Ascending aorta (tissue), 2 donors: ENCODE measurements at regions not wholly inside any gene's neighbourhood (a gene's known extent, or its start where the extent isn't known, plus 50 kb on each side); places are given as distances from the start of the nearest gene placed in this dataset.

Experiments used
- DNase-seq, 2 donors: peaks; one replicate each; pipeline ENCODE4 v3.0.0-alpha.2; 2019; ENCODE audit warnings: low spot score in 2 of 2
- H3K27ac ChIP-seq, 2 donors: fragments of 200-600 bp; sonication (generic); one replicate each; pipeline ENCODE4 v1.5.1; 2016 to 2017; ENCODE audit warnings: mild to moderate bottlenecking in 1 of 2
- H3K27me3 ChIP-seq: fragments of 200-600 bp; sonication (generic); one replicate; pipeline ENCODE4 v1.5.1; 2017
- H3K36me3 ChIP-seq, 2 donors: fragments of 200-600 bp; sonication (generic); one replicate each; pipeline ENCODE4 v1.5.1; 2016
- H3K4me1 ChIP-seq, 2 donors: fragments of 200-600 bp; sonication (generic); one replicate each; pipeline ENCODE4 v1.5.1; 2016 to 2017; ENCODE audit warnings: mild to moderate bottlenecking in 1 of 2
- H3K4me3 ChIP-seq, 2 donors: fragments of 200-600 bp; sonication (generic); one replicate each; pipeline ENCODE4 v1.5.1; 2016 to 2017; ENCODE audit warnings: mild to moderate bottlenecking in 1 of 2
- H3K9me3 ChIP-seq, 2 donors: fragments of 200-600 bp; sonication (generic); one replicate each; pipeline ENCODE4 v1.5.1; 2016
- CTCF ChIP-seq, 3 experiments: fragments of 200-600 bp in 2 of 3; fragments of 450-650 bp in 1 of 3; sonication (generic) in 2 of 3; IDR thresholded peaks; one replicate each; pipeline ENCODE4 v1.5.1; 2016 to 2019; ENCODE audit warnings: antibody characterized with exemption in 3 of 3, mild to moderate bottlenecking in 1 of 3, moderate library complexity in 1 of 3
- intact Hi-C: fragments of 100-400 bp; cut with DNase I; formaldehyde crosslinking; loops from one replicate; pipeline ENCODE4 v1.15.1; 2023

- no peaks in the 10 kb centered on the region for H3K27me3 ChIP-seq
- no peaks in the 10 kb centered on the region for H3K36me3 ChIP-seq
- intact Hi-C loops = no loop called here
- TF ChIP-seq CTCF (IDR thresholded peaks at IDR 0.05) = no peak
- no peaks in the 10 kb centered on the region for H3K4me1 ChIP-seq
- no peaks in the 10 kb centered on the region for H3K9me3 ChIP-seq
- H3K27ac ChIP-seq = no peak overlapping the region
- H3K4me3 ChIP-seq = no peak overlapping the region
- DNase-seq = no peak
These were observed 356.9 kb downstream of the C16orf95 start for GRCh38 chr16:86960266-86960665.

- no peak overlapping the region for H3K27ac ChIP-seq
- no peak for TF ChIP-seq CTCF (IDR thresholded peaks at IDR 0.05)
- H3K4me3 ChIP-seq = no peak overlapping the region
- H3K9me3 ChIP-seq = no peaks in the 10 kb centered on the region
- no peak for DNase-seq
- no peaks in the 10 kb centered on the region for H3K27me3 ChIP-seq
- intact Hi-C loops = no loop called here
- H3K4me1 ChIP-seq = no peaks in the 10 kb centered on the region
- no peaks in the 10 kb centered on the region for H3K36me3 ChIP-seq
These were observed 356.0 kb downstream of the C16orf95 start for GRCh38 chr16:86961171-86961601.

- no peaks in the 10 kb centered on the region for H3K4me1 ChIP-seq
- no peaks in the 10 kb centered on the region for H3K36me3 ChIP-seq
- TF ChIP-seq CTCF (IDR thresholded peaks at IDR 0.05) = no peak
- no peak for DNase-seq
- no peak overlapping the region for H3K27ac ChIP-seq
- intact Hi-C loops = no loop called here
- no peaks in the 10 kb centered on the region for H3K9me3 ChIP-seq
- H3K27me3 ChIP-seq = no peaks in the 10 kb centered on the region
- H3K4me3 ChIP-seq = no peak overlapping the region
These were observed 354.9 kb downstream of the C16orf95 start for GRCh38 chr16:86962259-86962658.

- H3K4me1 ChIP-seq = no peaks in the 10 kb centered on the region
- intact Hi-C loops = no loop called here
- no peak for DNase-seq
These were observed 354.3 kb downstream of the C16orf95 start for GRCh38 chr16:86962913-86963312.

GRCh38 chr16:86963600-86964575 is 353.3 kb downstream of the C16orf95 start:
- Histone ChIP-seq H3K4me3 (no peak overlapping the region), H3K4me1 (no peaks in the 10 kb centered on the region), H3K27me3 (no peaks in the 10 kb centered on the region), H3K36me3 (no peaks in the 10 kb centered on the region), H3K27ac (no peak overlapping the region), H3K9me3 (no peaks in the 10 kb centered on the region)
- no peak for TF ChIP-seq CTCF (IDR thresholded peaks at IDR 0.05)
- intact Hi-C loops = no loop called here
- DNase-seq = no peak

More at GRCh38 chr16:86962913-86963312, 354.3 kb downstream of the C16orf95 start:
- no peak for TF ChIP-seq CTCF (IDR thresholded peaks at IDR 0.05)
- Histone ChIP-seq H3K36me3 (no peaks in the 10 kb centered on the region), H3K27ac (no peak overlapping the region), H3K27me3 (no peaks in the 10 kb centered on the region), H3K9me3 (no peaks in the 10 kb centered on the region), H3K4me3 (no peak overlapping the region)
